Hematopoietic multipotent progenitor cell treated with erythropoietin and hydrocortisone succinate and interleukin-3 and kit ligand, for 8 days (in vitro differentiated cells): ENCODE measurements at regions not wholly inside any gene's neighbourhood (a gene's known extent, or its start where the extent isn't known, plus 50 kb on each side); places are given as distances from the start of the nearest gene placed in this dataset.
"Not testable (repeated sequence)": the region's sequence is repeated elsewhere in the genome, so short reads cannot be mapped to it uniquely, and the experiment has no call there.

Source experiments
- DNase-seq: peaks from one replicate; pipeline ENCODE4 v3.0.0-alpha.2; 2015

- DNase-seq = no peak
These were observed 208.5 kb upstream of the FN1 start for GRCh38 chr2:215644233-215644897.

- DNase-seq = no peak
These were observed 202.8 kb upstream of the FN1 start for GRCh38 chr2:215638687-215639086.

- DNase-seq = no peak
These were observed 201.8 kb upstream of the FN1 start for GRCh38 chr2:215637651-215638050.

GRCh38 chr2:215636816-215637215, 200.9 kb upstream of the FN1 start:
- no peak for DNase-seq

GRCh38 chr2:215635788-215636139, 199.9 kb upstream of the FN1 start:
- DNase-seq = no peak

- DNase-seq = no peak
These were observed 199.4 kb upstream of the FN1 start for GRCh38 chr2:215635071-215635787.

- DNase-seq = no peak
These were observed 197.5 kb upstream of the FN1 start for GRCh38 chr2:215633360-215633759.

- DNase-seq = no peak
These were observed 195.8 kb upstream of the FN1 start for GRCh38 chr2:215631696-215632095.

- DNase-seq = not testable (repeated sequence)
These were observed 194.9 kb upstream of the FN1 start for GRCh38 chr2:215630796-215631195.

- no peak for DNase-seq
These were observed 191.9 kb upstream of the FN1 start for GRCh38 chr2:215627771-215628170.

GRCh38 chr2:215626812-215627281, 191.0 kb upstream of the FN1 start:
- no peak for DNase-seq

- DNase-seq = no peak
These were observed 190.2 kb upstream of the FN1 start for GRCh38 chr2:215626063-215626462.

- no peak for DNase-seq
These were observed 189.3 kb upstream of the FN1 start for GRCh38 chr2:215625207-215625606.

- no peak for DNase-seq
These were observed 188.6 kb upstream of the FN1 start for GRCh38 chr2:215624423-215624829.

GRCh38 chr2:215622837-215623236, 187.0 kb upstream of the FN1 start:
- DNase-seq = no peak

- DNase-seq = no peak
These were observed 185.5 kb upstream of the FN1 start for GRCh38 chr2:215621381-215621780.

- no peak for DNase-seq
These were observed 184.7 kb upstream of the FN1 start for GRCh38 chr2:215620528-215620927.

- peak; percentile 13 for DNase-seq
These were observed 184.1 kb upstream of the FN1 start for GRCh38 chr2:215619989-215620388.

GRCh38 chr2:215619022-215619958, 183.4 kb upstream of the FN1 start:
- peak; percentile 31 for DNase-seq

GRCh38 chr2:215618145-215618544, 182.3 kb upstream of the FN1 start:
- no peak for DNase-seq

GRCh38 chr2:215617060-215617824, 181.4 kb upstream of the FN1 start:
- no peak for DNase-seq

GRCh38 chr2:215615803-215616174, 179.9 kb upstream of the FN1 start:
- DNase-seq = no peak
